Umbilical cord (tissue), 1 donor: ENCODE measurements at regions not wholly inside any gene's neighbourhood (a gene's known extent, or its start where the extent isn't known, plus 50 kb on each side); places are given as distances from the start of the nearest gene placed in this dataset.
"Not testable (repeated sequence)": the region's sequence is repeated elsewhere in the genome, so short reads cannot be mapped to it uniquely, and the experiment has no call there.

Experiments used
- DNase-seq: peaks from one replicate; pipeline ENCODE4 v3.0.0-alpha.2; 2015; ENCODE audit warnings: low spot score

GRCh38 chr3:81186412-81186811, 575.0 kb downstream of the GBE1 start:
- DNase-seq: no peak

GRCh38 chr3:81182086-81182875, 579.2 kb downstream of the GBE1 start:
- not testable (repeated sequence) for DNase-seq

GRCh38 chr3:81173514-81173913, 587.9 kb downstream of the GBE1 start:
- no peak for DNase-seq

GRCh38 chr3:81170298-81170697, 591.1 kb downstream of the GBE1 start:
- DNase-seq: no peak

GRCh38 chr3:81164806-81165205, 596.6 kb downstream of the GBE1 start:
- DNase-seq: no peak

- no peak for DNase-seq
These were observed 599.6 kb downstream of the GBE1 start for GRCh38 chr3:81161851-81162250.

GRCh38 chr3:81161100-81161499, 600.3 kb downstream of the GBE1 start:
- no peak for DNase-seq

GRCh38 chr3:81154611-81155143, 606.8 kb downstream of the GBE1 start:
- DNase-seq: no peak

GRCh38 chr3:81152156-81152555, 609.3 kb downstream of the GBE1 start:
- DNase-seq: no peak

- no peak for DNase-seq
These were observed 628.5 kb downstream of the GBE1 start for GRCh38 chr3:81132995-81133394.

- no peak for DNase-seq
These were observed 655.5 kb downstream of the GBE1 start for GRCh38 chr3:81105789-81106488.

GRCh38 chr3:81105206-81105605, 656.2 kb downstream of the GBE1 start:
- no peak for DNase-seq

- DNase-seq: no peak
These were observed 663.6 kb downstream of the GBE1 start for GRCh38 chr3:81097889-81098288.

- no peak for DNase-seq
These were observed 665.5 kb downstream of the GBE1 start for GRCh38 chr3:81095956-81096355.

- no peak for DNase-seq
These were observed 666.5 kb downstream of the GBE1 start for GRCh38 chr3:81094986-81095385.

GRCh38 chr3:81087607-81088006, 673.8 kb downstream of the GBE1 start:
- no peak for DNase-seq

GRCh38 chr3:81086348-81086747, 675.1 kb downstream of the GBE1 start:
- DNase-seq: no peak

- DNase-seq: no peak
These were observed 680.8 kb downstream of the GBE1 start for GRCh38 chr3:81080608-81081007.

GRCh38 chr3:81072591-81072990, 688.9 kb downstream of the GBE1 start:
- DNase-seq: no peak

- DNase-seq: no peak
These were observed 692.9 kb downstream of the GBE1 start for GRCh38 chr3:81068546-81068945.

- DNase-seq: no peak
These were observed 697.5 kb downstream of the GBE1 start for GRCh38 chr3:81063896-81064295.

- not testable (repeated sequence) for DNase-seq
These were observed 710.3 kb downstream of the GBE1 start for GRCh38 chr3:81051133-81051532.
